Lower lobe of right lung (tissue), 2 donors: ENCODE measurements at regions not wholly inside any gene's neighbourhood (a gene's known extent, or its start where the extent isn't known, plus 50 kb on each side); places are given as distances from the start of the nearest gene placed in this dataset.

Source experiments
- ATAC-seq, 2 donors: fragments of 200-7000 bp; cut with Tn5 transposase; one replicate each; pipeline ENCODE4 v1.9.1; 2020 to 2022; ENCODE audit warnings: mild to moderate bottlenecking in 2 of 2, moderate library complexity in 2 of 2
- DNase-seq: peaks from one replicate; pipeline ENCODE4 v3.0.0-alpha.2; 2020
- H3K27ac ChIP-seq: fragments of 200-600 bp; one replicate; pipeline ENCODE4 v1.8.0; 2022
- H3K27me3 ChIP-seq: fragments of 200-600 bp; one replicate; pipeline ENCODE4 v1.8.0; 2022; ENCODE audit warnings: low read depth
- H3K36me3 ChIP-seq: fragments of 200-600 bp; one replicate; pipeline ENCODE4 v1.8.0; 2022; ENCODE audit warnings: mild to moderate bottlenecking
- H3K4me1 ChIP-seq: fragments of 200-600 bp; one replicate; pipeline ENCODE4 v1.8.0; 2022
- H3K4me3 ChIP-seq: fragments of 200-600 bp; one replicate; pipeline ENCODE4 v1.8.0; 2022; ENCODE audit warnings: mild to moderate bottlenecking
- H3K9me3 ChIP-seq: fragments of 200-600 bp; one replicate; pipeline ENCODE4 v1.8.0; 2022
- intact Hi-C: fragments of 100-400 bp; cut with DNase I; formaldehyde crosslinking; loops from one replicate; pipeline ENCODE4 v1.11.0; 2022
- TF ChIP-seq, protein P1 (sequence below): fragments of 200-600 bp; IDR thresholded peaks from one replicate; pipeline ENCODE4 v1.8.0; 2022; ENCODE audit warnings: antibody characterized with exemption, mild to moderate bottlenecking
- donor health status: DM: no; HTN: yes; CAD: no; lungs with severe emphysema.

DNA sequence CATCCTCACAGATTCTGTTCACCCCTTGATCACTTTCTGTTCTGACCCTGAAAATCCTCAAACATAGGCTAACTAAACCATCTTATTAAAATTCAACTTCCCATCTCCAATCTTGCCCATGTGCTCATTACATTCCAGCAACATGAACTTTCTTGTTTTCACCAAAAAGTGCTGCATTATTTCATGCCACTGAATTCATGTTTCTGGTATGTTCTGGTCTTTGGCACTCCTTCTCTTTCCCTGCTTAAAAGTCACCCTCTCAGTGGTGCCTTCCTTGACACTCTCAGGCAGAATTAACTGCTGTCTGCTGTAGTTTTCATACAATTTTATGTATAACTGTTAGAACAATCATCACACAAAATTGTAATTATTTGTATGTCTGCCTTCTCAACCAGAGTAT, 247.7 kb upstream of the RBMS1 start:
- ATAC-seq = no peak
- TF ChIP-seq, protein P1, sequence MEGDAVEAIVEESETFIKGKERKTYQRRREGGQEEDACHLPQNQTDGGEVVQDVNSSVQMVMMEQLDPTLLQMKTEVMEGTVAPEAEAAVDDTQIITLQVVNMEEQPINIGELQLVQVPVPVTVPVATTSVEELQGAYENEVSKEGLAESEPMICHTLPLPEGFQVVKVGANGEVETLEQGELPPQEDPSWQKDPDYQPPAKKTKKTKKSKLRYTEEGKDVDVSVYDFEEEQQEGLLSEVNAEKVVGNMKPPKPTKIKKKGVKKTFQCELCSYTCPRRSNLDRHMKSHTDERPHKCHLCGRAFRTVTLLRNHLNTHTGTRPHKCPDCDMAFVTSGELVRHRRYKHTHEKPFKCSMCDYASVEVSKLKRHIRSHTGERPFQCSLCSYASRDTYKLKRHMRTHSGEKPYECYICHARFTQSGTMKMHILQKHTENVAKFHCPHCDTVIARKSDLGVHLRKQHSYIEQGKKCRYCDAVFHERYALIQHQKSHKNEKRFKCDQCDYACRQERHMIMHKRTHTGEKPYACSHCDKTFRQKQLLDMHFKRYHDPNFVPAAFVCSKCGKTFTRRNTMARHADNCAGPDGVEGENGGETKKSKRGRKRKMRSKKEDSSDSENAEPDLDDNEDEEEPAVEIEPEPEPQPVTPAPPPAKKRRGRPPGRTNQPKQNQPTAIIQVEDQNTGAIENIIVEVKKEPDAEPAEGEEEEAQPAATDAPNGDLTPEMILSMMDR = no peak

DNA sequence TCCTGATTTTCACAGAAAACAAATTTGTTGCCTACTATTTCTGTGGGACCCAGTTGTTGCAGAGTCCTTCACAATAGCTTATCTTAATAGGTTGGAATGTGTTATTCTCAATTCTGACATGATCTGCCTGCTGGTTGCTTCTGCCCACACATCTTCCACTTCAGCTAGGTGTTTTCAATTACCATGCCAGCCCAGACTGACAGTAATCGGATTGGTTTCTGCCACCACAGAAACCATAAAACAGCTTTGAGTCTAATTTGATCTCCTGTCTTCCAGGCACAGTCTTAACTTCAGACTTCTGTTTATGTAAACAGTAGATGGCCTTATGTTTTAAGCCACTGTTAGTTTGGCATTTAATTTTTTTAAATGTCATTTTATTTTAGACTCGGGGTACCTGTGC, 248.2 kb upstream of the RBMS1 start:
- no peak for DNase-seq
- no peaks in the 10 kb centered on the region for H3K27me3 ChIP-seq
- no peak for ATAC-seq
- H3K4me3 ChIP-seq = no peak overlapping the region
- TF ChIP-seq, protein P1 = no peak
- H3K27ac ChIP-seq = no peak overlapping the region
- H3K36me3 ChIP-seq = no peaks in the 10 kb centered on the region
- intact Hi-C loops = no loop called here
- H3K9me3 ChIP-seq = no peaks in the 10 kb centered on the region
- H3K4me1 ChIP-seq = no peaks in the 10 kb centered on the region

More for the DNA sequence above, 247.7 kb upstream of the RBMS1 start:
- Histone ChIP-seq H3K4me1 (no peaks in the 10 kb centered on the region), H3K27ac (no peak overlapping the region), H3K4me3 (no peak overlapping the region), H3K9me3 (no peaks in the 10 kb centered on the region), H3K27me3 (no peaks in the 10 kb centered on the region), H3K36me3 (no peaks in the 10 kb centered on the region)
- DNase-seq = no peak
- intact Hi-C loops = no loop called here

DNA sequence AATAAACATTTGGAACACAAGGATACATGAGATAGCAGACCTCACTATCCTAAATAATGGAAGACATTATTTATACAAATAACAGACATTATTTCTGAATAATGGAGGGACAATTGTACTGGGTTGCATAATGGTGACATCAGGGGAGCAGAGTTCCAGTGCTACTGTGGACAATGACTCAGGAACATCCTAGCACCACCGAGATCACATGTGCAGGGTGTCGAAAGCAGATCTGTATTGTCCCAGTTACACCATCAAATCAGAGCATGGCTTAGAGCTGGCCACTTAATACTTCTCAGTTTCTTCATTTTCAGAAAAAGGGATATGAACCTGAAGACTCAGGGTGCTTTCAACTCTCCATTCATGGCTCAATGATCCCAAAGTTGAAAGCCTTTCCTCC, 249.1 kb upstream of the RBMS1 start:
- no peaks in the 10 kb centered on the region for H3K36me3 ChIP-seq
- DNase-seq (peak; percentile 49), ATAC-seq (peak; percentile 66 to 69)
- no peak overlapping the region for H3K27ac ChIP-seq
- TF ChIP-seq, protein P1 = no peak
- intact Hi-C loops = no loop called here
- no peaks in the 10 kb centered on the region for H3K27me3 ChIP-seq
- H3K4me1 ChIP-seq = no peaks in the 10 kb centered on the region
- H3K4me3 ChIP-seq = no peak overlapping the region
- no peaks in the 10 kb centered on the region for H3K9me3 ChIP-seq

DNA sequence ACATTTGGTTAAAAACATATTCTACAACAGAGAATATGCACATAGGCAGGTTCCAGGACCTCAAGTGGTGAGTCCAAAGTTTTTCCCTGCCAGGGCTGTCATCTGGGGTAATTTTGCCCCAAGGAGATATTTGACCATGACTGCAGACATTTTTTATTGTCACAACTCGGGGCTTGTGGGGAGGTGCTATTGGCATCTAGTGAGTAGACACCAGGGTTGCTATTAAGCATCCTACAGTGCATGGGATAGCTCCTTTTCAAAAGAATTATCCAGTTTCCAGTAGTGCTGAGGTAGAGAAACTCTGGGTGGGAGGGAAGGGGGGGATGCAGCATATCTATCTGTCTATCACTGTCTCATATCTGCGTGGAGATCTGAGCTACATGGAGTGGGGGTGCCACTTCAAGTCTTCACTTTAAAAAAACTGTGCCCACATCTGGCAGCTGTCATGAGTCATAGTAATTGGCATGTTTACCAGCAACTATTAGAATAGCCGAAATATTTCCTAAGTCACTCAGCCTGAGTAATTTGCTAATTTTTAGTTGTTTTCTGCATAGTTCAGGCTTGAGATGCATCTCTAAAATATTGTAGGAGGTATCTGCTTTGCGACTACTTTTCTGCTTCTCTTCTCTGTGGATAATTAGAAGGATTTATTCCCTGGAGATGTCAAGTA, 254.0 kb upstream of the RBMS1 start:
- H3K36me3 ChIP-seq = no peaks in the 10 kb centered on the region

DNA sequence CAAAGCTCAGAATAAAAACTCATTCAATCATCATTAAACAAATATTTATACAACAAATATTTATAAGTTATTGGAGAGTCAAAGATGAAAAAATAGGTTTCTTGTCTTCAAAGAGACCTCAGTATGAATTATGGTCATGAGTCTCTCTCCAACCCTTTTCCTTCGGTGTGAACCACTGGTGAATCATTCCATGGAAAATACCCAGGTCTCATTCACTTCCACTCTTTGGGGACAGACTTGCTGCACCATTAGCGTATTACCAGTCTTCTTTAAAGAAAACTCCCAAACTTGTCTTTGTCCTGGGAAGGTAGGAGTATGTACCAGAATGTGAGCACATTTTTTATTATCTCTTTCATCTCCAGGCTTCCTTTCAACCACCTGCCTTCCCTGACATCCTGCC, 257.4 kb upstream of the RBMS1 start:
- H3K36me3 ChIP-seq = no peaks in the 10 kb centered on the region
- H3K27ac ChIP-seq = no peak overlapping the region
- H3K9me3 ChIP-seq = peaks cover 5% of the 10 kb centered on the region
- no peak overlapping the region for H3K4me3 ChIP-seq
- H3K27me3 ChIP-seq = no peaks in the 10 kb centered on the region
- ATAC-seq (no peak), DNase-seq (no peak)
- TF ChIP-seq, protein P1 = no peak
- peaks cover 8% of the 10 kb centered on the region for H3K4me1 ChIP-seq
- intact Hi-C loops = no loop called here

More for the DNA sequence above, 254.0 kb upstream of the RBMS1 start:
- intact Hi-C loops = no loop called here
- DNase-seq (no peak), ATAC-seq (peak in 1 of 2 donors; percentile 23)
- Histone ChIP-seq H3K27ac (no peak overlapping the region), H3K27me3 (no peaks in the 10 kb centered on the region), H3K9me3 (no peaks in the 10 kb centered on the region), H3K4me3 (no peak overlapping the region), H3K4me1 (peaks cover 8% of the 10 kb centered on the region)
- TF ChIP-seq, protein P1 = no peak
